GM10266 (cell line): ENCODE measurements at regions not wholly inside any gene's neighbourhood (a gene's known extent, or its start where the extent isn't known, plus 50 kb on each side); places are given as distances from the start of the nearest gene placed in this dataset.
"Not testable (repeated sequence)": the region's sequence is repeated elsewhere in the genome, so short reads cannot be mapped to it uniquely, and the experiment has no call there.

Experiments used
- DNase-seq: peaks from one replicate; pipeline ENCODE4 v3.0.0; 2012; ENCODE audit errors: extremely low spot score
- TF ChIP-seq, protein P1 (sequence below): IDR thresholded peaks from 2 replicates; pipeline ENCODE4 v1.5.1; 2012; ENCODE audit warnings: mild to moderate bottlenecking, low read depth; ENCODE audit not compliant: control insufficient read depth, insufficient read depth; ENCODE audit errors: missing control alignments

DNA sequence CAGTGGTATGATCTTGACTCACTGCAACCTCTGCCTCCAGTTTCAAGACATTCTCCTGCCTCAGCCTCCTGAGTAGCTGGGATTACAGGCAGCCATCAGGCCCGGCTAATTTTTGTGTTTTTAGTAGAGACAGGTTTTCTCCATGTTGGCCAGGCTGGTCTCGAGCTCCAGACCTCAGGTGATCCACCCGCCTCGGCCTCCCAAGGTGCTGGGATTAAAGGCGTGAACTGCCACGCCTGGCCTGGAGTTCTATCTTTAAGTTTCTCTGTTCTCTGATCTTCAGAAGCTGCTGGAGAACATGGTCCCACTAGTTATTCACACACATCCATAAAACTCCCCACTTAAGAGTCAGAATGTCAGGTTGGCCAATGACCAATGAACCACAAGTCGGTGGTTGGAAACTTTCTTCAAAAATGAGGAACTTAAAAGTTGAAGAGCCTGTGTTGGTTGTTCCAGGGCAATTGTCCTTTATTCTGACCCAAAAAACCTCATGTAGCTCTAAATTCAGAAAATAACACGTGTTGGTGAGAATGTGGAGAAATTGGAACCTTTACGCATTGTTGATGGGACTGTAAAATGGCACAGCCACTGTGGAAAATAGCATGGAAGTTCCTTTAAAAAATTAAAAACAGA is 55.9 kb upstream of the PIK3CB start:
- TF ChIP-seq, protein P1, sequence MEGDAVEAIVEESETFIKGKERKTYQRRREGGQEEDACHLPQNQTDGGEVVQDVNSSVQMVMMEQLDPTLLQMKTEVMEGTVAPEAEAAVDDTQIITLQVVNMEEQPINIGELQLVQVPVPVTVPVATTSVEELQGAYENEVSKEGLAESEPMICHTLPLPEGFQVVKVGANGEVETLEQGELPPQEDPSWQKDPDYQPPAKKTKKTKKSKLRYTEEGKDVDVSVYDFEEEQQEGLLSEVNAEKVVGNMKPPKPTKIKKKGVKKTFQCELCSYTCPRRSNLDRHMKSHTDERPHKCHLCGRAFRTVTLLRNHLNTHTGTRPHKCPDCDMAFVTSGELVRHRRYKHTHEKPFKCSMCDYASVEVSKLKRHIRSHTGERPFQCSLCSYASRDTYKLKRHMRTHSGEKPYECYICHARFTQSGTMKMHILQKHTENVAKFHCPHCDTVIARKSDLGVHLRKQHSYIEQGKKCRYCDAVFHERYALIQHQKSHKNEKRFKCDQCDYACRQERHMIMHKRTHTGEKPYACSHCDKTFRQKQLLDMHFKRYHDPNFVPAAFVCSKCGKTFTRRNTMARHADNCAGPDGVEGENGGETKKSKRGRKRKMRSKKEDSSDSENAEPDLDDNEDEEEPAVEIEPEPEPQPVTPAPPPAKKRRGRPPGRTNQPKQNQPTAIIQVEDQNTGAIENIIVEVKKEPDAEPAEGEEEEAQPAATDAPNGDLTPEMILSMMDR = no peak

DNA sequence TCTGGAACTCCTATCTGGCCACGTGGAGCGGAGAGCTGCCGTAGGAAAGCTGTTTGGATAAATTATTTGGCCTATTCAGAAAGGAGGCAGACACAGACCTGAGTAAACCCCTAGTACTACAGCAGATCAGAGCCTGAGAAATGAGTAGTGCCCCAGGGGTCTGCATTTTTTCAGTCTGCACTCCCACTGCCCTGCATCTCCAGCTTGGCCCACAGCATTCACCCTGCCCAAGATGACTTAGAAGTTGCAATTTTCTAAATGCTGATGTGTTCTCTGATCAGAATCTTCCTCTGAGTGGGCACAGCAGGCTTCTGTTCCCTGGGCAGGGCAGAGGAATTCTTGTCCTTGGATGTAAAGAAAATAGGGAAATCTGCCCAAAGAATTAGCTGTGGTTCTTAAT is 55.1 kb upstream of the PIK3CB start:
- TF ChIP-seq, protein P1 = no peak
- no peak for DNase-seq

More for the DNA sequence above, 55.9 kb upstream of the PIK3CB start:
- peak; percentile 35 for DNase-seq

DNA sequence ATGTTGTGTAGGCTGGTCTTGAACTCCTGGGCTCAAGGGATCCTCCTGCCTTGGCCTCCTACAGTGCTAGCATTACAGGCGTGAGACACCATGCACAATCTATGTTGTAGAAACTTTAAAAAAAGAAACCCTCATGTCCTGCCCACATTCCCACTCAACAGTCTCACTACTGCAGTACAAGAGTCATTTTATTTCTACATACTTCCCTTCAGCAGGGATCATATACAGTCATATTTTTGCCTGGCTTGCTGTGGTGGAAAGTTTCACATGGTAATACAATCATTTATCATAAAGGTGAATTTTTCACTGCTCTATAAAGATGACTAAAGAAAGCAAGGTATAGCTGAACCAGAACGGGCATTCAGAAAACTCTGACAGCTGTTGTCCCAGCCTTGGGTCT is 53.8 kb upstream of the PIK3CB start:
- TF ChIP-seq, protein P1 = no peak
- DNase-seq = no peak

DNA sequence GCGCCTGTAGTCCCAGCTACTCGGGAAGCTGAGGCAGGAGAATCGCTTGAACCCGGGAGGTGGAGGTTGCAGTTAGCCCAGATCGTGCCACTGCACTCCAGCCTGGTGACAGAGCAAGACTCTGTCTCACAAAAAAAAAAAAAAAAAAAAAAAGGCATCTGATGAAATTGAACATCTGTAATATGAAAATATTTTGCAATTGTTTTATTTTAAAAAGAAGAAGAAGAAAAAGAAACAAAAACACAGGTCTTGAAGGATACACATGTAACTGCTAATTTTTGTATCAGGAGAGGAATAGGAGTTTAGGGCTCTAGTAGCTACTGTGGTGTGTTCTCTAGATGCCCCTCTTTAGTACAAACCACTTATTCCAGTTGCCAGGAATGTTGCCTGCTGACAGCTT is 51.4 kb upstream of the PIK3CB start:
- not testable (repeated sequence) for DNase-seq
